Mesothelial cell of epicardium (in vitro differentiated cells): ENCODE measurements at regions not wholly inside any gene's neighbourhood (a gene's known extent, or its start where the extent isn't known, plus 50 kb on each side); places are given as distances from the start of the nearest gene placed in this dataset.

Experiments
- DNase-seq, 2 experiments: peaks; one replicate each; pipeline ENCODE4 v3.0.0; 2021; ENCODE audit warnings: low spot score in 2 of 2; ENCODE audit not compliant: unreplicated experiment in 2 of 2
- H3K27ac Mint-ChIP-seq: 2 replicates; pipeline ENCODE4 v1.8.0; 2021; ENCODE audit warnings: mixed read lengths
- H3K27me3 Mint-ChIP-seq: 2 replicates; pipeline ENCODE4 v1.8.0; 2021; ENCODE audit warnings: low read depth, mixed read lengths
- H3K36me3 Mint-ChIP-seq: 2 replicates; pipeline ENCODE4 v1.8.0; 2021; ENCODE audit warnings: mixed read lengths
- H3K4me1 Mint-ChIP-seq: 2 replicates; pipeline ENCODE4 v1.8.0; 2021; ENCODE audit warnings: mixed read lengths
- H3K4me3 Mint-ChIP-seq: 2 replicates; pipeline ENCODE4 v1.8.0; 2021; ENCODE audit warnings: mild to moderate bottlenecking, moderate library complexity, mixed read lengths
- H3K9me3 Mint-ChIP-seq: 2 replicates; pipeline ENCODE4 v1.8.0; 2021; ENCODE audit warnings: mixed read lengths
- TF ChIP-seq, protein P1 (sequence below): fragments of 200-600 bp; sonication (generic); IDR thresholded peaks from one replicate; pipeline ENCODE4 v1.5.0; 2021; ENCODE audit warnings: antibody characterized with exemption; ENCODE audit not compliant: unreplicated experiment

DNA sequence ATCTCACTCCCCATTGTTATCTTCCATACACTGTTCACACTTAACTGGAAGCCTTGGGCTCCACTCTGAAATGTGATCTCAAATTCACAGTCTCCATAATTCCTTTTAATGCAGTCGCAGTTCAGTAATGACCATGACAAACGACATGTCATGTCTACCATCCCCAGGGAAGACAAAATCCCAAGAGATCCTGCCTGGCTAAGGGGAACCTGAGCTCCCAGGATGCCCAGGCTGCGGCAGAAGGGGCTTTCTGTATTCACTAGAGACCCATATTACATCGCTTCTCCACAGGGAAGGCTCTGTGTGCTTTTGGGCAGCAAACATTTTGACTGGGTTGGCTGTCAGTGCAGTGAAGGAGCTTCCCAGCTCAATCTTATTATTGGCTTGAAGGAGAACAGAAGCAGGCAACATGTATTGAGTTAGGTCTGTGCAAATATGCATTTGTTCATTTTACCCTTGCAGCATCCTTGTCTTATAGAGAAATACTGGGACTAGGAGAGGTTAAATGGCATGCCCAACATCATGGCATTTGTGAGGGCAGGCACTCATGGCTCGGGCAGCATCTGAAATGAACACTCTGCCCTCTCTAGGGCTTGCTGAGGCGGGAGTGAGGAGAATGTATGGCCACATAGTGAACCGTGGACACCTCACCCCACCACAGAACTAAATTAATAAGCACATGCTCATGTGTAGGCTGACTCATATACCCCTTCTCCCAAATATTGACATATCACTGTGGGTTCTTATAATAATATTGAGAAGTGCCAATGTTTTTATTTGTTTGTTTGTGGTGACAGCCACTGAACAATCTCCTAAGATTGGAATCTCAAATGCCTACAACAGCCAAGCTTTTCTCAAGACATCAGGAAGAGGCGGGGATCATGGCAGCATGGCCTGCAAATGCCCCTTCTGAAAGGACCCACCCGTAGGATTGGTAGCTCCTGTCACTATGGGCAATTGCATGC, 141.6 kb upstream of the FOXB1 start:
- Mint-ChIP-seq H3K9me3 (no peaks in the 10 kb centered on the region), H3K27me3 (peaks cover 65% of the 10 kb centered on the region), H3K27ac (no peak overlapping the region), H3K4me3 (no peak overlapping the region), H3K36me3 (no peaks in the 10 kb centered on the region), H3K4me1 (peaks cover 2% of the 10 kb centered on the region)
- TF ChIP-seq, protein P1, sequence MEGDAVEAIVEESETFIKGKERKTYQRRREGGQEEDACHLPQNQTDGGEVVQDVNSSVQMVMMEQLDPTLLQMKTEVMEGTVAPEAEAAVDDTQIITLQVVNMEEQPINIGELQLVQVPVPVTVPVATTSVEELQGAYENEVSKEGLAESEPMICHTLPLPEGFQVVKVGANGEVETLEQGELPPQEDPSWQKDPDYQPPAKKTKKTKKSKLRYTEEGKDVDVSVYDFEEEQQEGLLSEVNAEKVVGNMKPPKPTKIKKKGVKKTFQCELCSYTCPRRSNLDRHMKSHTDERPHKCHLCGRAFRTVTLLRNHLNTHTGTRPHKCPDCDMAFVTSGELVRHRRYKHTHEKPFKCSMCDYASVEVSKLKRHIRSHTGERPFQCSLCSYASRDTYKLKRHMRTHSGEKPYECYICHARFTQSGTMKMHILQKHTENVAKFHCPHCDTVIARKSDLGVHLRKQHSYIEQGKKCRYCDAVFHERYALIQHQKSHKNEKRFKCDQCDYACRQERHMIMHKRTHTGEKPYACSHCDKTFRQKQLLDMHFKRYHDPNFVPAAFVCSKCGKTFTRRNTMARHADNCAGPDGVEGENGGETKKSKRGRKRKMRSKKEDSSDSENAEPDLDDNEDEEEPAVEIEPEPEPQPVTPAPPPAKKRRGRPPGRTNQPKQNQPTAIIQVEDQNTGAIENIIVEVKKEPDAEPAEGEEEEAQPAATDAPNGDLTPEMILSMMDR = no peak
- DNase-seq = no peak

DNA sequence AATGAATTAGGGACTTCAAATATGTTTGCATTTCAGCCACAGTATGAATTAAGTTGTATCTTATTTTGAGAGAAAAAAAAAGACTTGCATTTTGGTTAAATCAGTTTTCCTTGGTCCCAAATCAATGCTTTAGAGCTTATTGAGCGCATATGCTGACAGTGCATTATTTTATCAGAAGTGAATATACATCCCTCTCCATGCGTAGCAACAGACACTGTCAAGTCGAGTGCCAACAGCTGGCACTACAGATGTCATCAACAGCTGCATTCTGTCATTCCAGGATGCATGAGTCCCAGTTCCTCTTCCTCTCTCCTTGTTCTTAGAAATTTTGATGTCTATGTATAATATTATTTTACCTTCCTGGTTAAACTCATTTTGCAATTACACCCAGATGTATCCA, 156.1 kb upstream of the FOXB1 start:
- no peak for DNase-seq
- H3K4me1 Mint-ChIP-seq = no peaks in the 10 kb centered on the region
- TF ChIP-seq, protein P1 = no peak
- no peaks in the 10 kb centered on the region for H3K9me3 Mint-ChIP-seq
- no peak overlapping the region for H3K27ac Mint-ChIP-seq
- H3K27me3 Mint-ChIP-seq = peaks cover 39% of the 10 kb centered on the region
- H3K4me3 Mint-ChIP-seq = no peak overlapping the region
- H3K36me3 Mint-ChIP-seq = no peaks in the 10 kb centered on the region

DNA sequence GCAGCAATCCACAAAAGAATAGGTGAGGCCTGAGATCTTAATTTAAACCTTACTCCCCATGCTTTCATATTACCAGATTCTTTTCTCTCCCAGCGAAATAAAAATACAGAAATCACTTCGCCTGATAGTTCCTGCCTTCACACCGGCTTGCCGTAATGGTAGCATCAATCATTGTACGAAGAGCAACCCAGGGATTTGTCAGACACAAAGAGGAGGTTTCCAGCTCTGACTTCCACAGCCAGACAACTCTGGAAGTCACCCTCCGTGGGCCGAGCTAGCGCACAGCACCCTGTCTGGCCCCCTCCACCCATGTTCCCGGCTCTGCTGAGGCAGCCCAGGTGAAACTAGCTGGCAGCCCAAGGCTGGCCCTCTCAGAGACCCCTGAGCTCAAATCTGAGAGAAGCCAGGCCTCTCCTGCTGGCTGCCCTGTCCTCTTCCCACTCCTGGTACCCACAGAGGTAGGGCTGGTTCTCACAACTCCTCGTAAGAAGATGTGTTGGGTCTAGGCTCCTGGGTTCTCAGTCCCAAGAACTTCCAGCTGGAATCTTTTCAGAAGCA, 156.9 kb upstream of the BNIP2 start:
- Mint-ChIP-seq H3K4me1 (peaks cover 2% of the 10 kb centered on the region), H3K36me3 (no peaks in the 10 kb centered on the region), H3K4me3 (no peak overlapping the region), H3K27ac (no peak overlapping the region), H3K27me3 (peaks cover 40% of the 10 kb centered on the region), H3K9me3 (no peaks in the 10 kb centered on the region)
- TF ChIP-seq, protein P1 = no peak
- DNase-seq = no peak

DNA sequence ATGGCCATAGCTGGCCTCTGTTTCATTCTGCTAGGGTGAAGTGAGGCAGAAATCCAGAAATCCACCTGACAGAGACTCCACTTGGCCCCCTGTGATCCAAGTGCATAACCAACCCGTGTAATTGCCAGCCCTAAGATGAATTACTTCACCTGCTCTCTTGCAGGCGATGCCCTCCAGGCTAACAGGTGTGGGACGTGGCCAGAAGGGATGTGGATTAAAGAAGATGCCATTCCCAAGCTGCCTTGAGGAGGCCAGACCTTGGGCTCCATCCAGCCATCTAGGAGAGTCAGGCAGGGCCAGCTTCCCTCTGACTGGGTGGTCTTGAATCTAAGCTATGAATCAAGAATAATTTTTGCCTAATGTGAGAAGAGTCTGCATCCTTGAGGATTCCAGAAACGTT, 154.5 kb upstream of the BNIP2 start:
- H3K4me1 Mint-ChIP-seq = peaks cover 2% of the 10 kb centered on the region
- DNase-seq = no peak
- TF ChIP-seq, protein P1 = no peak
- no peaks in the 10 kb centered on the region for H3K36me3 Mint-ChIP-seq
- H3K4me3 Mint-ChIP-seq = no peak overlapping the region
- H3K27ac Mint-ChIP-seq = no peak overlapping the region
- peaks cover 20% of the 10 kb centered on the region for H3K27me3 Mint-ChIP-seq
- H3K9me3 Mint-ChIP-seq = no peaks in the 10 kb centered on the region

DNA sequence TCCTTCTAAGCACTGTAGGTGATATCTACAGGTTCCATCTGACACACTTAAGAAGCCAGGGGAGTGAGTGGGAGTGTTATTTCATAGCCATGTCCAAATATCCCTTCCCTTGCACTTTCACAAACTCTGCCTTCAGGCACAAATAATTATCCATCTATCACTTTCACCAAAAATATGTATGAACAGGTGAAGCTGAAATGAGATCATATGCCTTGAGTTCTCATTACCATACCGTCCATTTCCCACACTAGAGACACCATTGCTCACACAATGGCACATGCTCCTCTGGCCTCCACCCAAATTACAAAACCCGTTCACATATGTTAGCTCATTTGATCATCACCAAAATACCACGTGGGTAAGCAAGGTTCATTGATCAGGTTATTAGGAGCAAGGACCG, 151.9 kb upstream of the BNIP2 start:
- TF ChIP-seq, protein P1 = no peak
- no peaks in the 10 kb centered on the region for H3K36me3 Mint-ChIP-seq

More for the DNA sequence above, 151.9 kb upstream of the BNIP2 start:
- no peak for DNase-seq
- Mint-ChIP-seq H3K4me1 (peaks cover 2% of the 10 kb centered on the region), H3K4me3 (no peak overlapping the region), H3K27ac (no peak overlapping the region), H3K27me3 (peaks cover 12% of the 10 kb centered on the region), H3K9me3 (no peaks in the 10 kb centered on the region)
